GM12892 (cell line): ENCODE measurements at regions not wholly inside any gene's neighbourhood (a gene's known extent, or its start where the extent isn't known, plus 50 kb on each side); places are given as distances from the start of the nearest gene placed in this dataset.

Experiments used
- POLR2A ChIP-seq: IDR thresholded peaks from 2 replicates; pipeline ENCODE4 v1.6.1; 2011; ENCODE audit warnings: low read depth, low read length, control low read depth
- POLR2AphosphoS5 ChIP-seq: IDR thresholded peaks from 2 replicates; pipeline ENCODE4 v1.6.1; 2011; ENCODE audit warnings: low read depth, low read length, control low read depth
- TAF1 ChIP-seq: IDR thresholded peaks from 2 replicates; pipeline ENCODE4 v1.6.1; 2011; ENCODE audit warnings: low read depth, mild to moderate bottlenecking, control low read depth, low read length, borderline replicate concordance

- TF ChIP-seq POLR2A (no peak), POLR2AphosphoS5 (no peak), TAF1 (no peak)
Observed at GRCh38 chr1:221919743-221920142, 177.9 kb upstream of the DUSP10 start.
